ENCODE measurements at regions not wholly inside any gene's neighbourhood (a gene's known extent, or its start where the extent isn't known, plus 50 kb on each side); places are given as distances from the start of the nearest gene placed in this dataset.

GRCh38 chr4:187135878-187136277 lies 412.2 kb upstream of the FAT1 start:
- intact Hi-C loops (cut with micrococcal nuclease) = no loop called here
- H3K9me3 ChIP-seq (ENCODE audit: control insufficient read depth, insufficient read depth, low read length) = peaks cover 7% of the 10 kb centered on the region
- Mint-ChIP-seq H3K4me1 (no peaks in the 10 kb centered on the region), H3K4me3 (no peak overlapping the region), H3K27me3 (ENCODE audit: low read depth in 2 of 2) (no peaks in the 10 kb centered on the region), H3K36me3 (no peaks in the 10 kb centered on the region), H3K9me3 (peaks cover 9 to 11% of the 10 kb centered on the region in 2 donors), H3K27ac (no peak overlapping the region)
- ATAC-seq (no peak), DNase-seq (no peak)
- H3K36me3 ChIP-seq (ENCODE audit: control insufficient read depth, insufficient read depth, low read length) = no peaks in the 10 kb centered on the region
- H3K27ac ChIP-seq (ENCODE audit: low read length) = no peak overlapping the region
- TF ChIP-seq CTCF (IDR thresholded peaks at IDR 0.05) = no peak
- H3K27me3 ChIP-seq (ENCODE audit: control insufficient read depth, insufficient read depth, low read length) = no peaks in the 10 kb centered on the region
- no peak overlapping the region for H3K4me3 ChIP-seq (ENCODE audit: low read length)
- WGBS (ENCODE audit: insufficient coverage) = 81% methylated on average over 6 of the region's 6 CpGs
- no peaks in the 10 kb centered on the region for H3K4me1 ChIP-seq (ENCODE audit: control insufficient read depth, insufficient read depth, low read length)

- H3K27ac ChIP-seq (ENCODE audit: low read length) = no peak overlapping the region
- H3K36me3 ChIP-seq (ENCODE audit: control insufficient read depth, insufficient read depth, low read length) = no peaks in the 10 kb centered on the region
- 93% methylated on average over 4 of the region's 4 CpGs for WGBS (ENCODE audit: insufficient coverage)
- Mint-ChIP-seq H3K4me1 (no peaks in the 10 kb centered on the region), H3K9me3 (peaks cover 9 to 11% of the 10 kb centered on the region in 2 donors), H3K4me3 (no peak overlapping the region), H3K27me3 (ENCODE audit: low read depth in 2 of 2) (no peaks in the 10 kb centered on the region), H3K36me3 (no peaks in the 10 kb centered on the region), H3K27ac (no peak overlapping the region)
- no peak for TF ChIP-seq CTCF (IDR thresholded peaks at IDR 0.05)
- H3K4me1 ChIP-seq (ENCODE audit: control insufficient read depth, insufficient read depth, low read length) = no peaks in the 10 kb centered on the region
- DNase-seq (no peak), ATAC-seq (no peak)
- no peaks in the 10 kb centered on the region for H3K27me3 ChIP-seq (ENCODE audit: control insufficient read depth, insufficient read depth, low read length)
- no peak overlapping the region for H3K4me3 ChIP-seq (ENCODE audit: low read length)
- intact Hi-C loops (cut with micrococcal nuclease) = no loop called here
- H3K9me3 ChIP-seq (ENCODE audit: control insufficient read depth, insufficient read depth, low read length) = peaks cover 11% of the 10 kb centered on the region
These were observed 415.5 kb upstream of the FAT1 start for GRCh38 chr4:187139141-187139540.

- intact Hi-C loops (cut with micrococcal nuclease) = no loop called here
- Mint-ChIP-seq H3K27ac (no peak overlapping the region), H3K27me3 (ENCODE audit: low read depth in 2 of 2) (no peaks in the 10 kb centered on the region), H3K36me3 (no peaks in the 10 kb centered on the region), H3K4me3 (no peak overlapping the region), H3K9me3 (peaks cover 5 to 11% of the 10 kb centered on the region in 2 donors), H3K4me1 (no peaks in the 10 kb centered on the region)
- no peak overlapping the region for H3K27ac ChIP-seq (ENCODE audit: low read length)
- no peak overlapping the region for H3K4me3 ChIP-seq (ENCODE audit: low read length)
- 86% methylated on average over 6 of the region's 7 CpGs for WGBS (ENCODE audit: insufficient coverage)
- ATAC-seq (no peak), DNase-seq (no peak)
- no peaks in the 10 kb centered on the region for H3K27me3 ChIP-seq (ENCODE audit: control insufficient read depth, insufficient read depth, low read length)
- H3K4me1 ChIP-seq (ENCODE audit: control insufficient read depth, insufficient read depth, low read length) = no peaks in the 10 kb centered on the region
- no peak for TF ChIP-seq CTCF (IDR thresholded peaks at IDR 0.05)
- no peaks in the 10 kb centered on the region for H3K36me3 ChIP-seq (ENCODE audit: control insufficient read depth, insufficient read depth, low read length)
- peaks cover 8% of the 10 kb centered on the region for H3K9me3 ChIP-seq (ENCODE audit: control insufficient read depth, insufficient read depth, low read length)
These were observed 417.4 kb upstream of the FAT1 start for GRCh38 chr4:187141101-187141500.

GRCh38 chr4:187149229-187149945 lies 425.7 kb upstream of the FAT1 start:
- no peak overlapping the region for H3K27ac ChIP-seq (ENCODE audit: low read length)
- H3K36me3 ChIP-seq (ENCODE audit: control insufficient read depth, insufficient read depth, low read length) = no peaks in the 10 kb centered on the region
- peaks cover 13 to 15% of the 10 kb centered on the region in 2 donors for H3K9me3 Mint-ChIP-seq
- TF ChIP-seq CTCF (IDR thresholded peaks at IDR 0.05) = no peak
- WGBS (ENCODE audit: insufficient coverage) = 89% methylated on average over 7 of the region's 8 CpGs
- H3K27me3 Mint-ChIP-seq (ENCODE audit: low read depth in 2 of 2) = no peaks in the 10 kb centered on the region
- H3K27ac Mint-ChIP-seq = no peak overlapping the region
- H3K27me3 ChIP-seq (ENCODE audit: control insufficient read depth, insufficient read depth, low read length) = no peaks in the 10 kb centered on the region
- no peak for ATAC-seq
- no peaks in the 10 kb centered on the region for H3K4me1 ChIP-seq (ENCODE audit: control insufficient read depth, insufficient read depth, low read length)
- H3K4me3 ChIP-seq (ENCODE audit: low read length) = no peak overlapping the region
- no peaks in the 10 kb centered on the region for H3K4me1 Mint-ChIP-seq
- H3K4me3 Mint-ChIP-seq = no peak overlapping the region
- intact Hi-C loops (cut with micrococcal nuclease) = no loop called here
- DNase-seq = no peak
- H3K36me3 Mint-ChIP-seq = no peaks in the 10 kb centered on the region
- H3K9me3 ChIP-seq (ENCODE audit: control insufficient read depth, insufficient read depth, low read length) = peaks cover 4% of the 10 kb centered on the region
